GM21526 (cell line): ENCODE measurements at regions not wholly inside any gene's neighbourhood (a gene's known extent, or its start where the extent isn't known, plus 50 kb on each side); places are given as distances from the start of the nearest gene placed in this dataset.
"Not testable (repeated sequence)": the region's sequence is repeated elsewhere in the genome, so short reads cannot be mapped to it uniquely, and the experiment has no call there.

Experiments used
- ATAC-seq: cut with Tn5 transposase; IDR thresholded peaks from one replicate; pipeline ENCODE4 v1.9.1; 2021; ENCODE audit warnings: moderate library complexity; ENCODE audit not compliant: unreplicated experiment, low FRiP score

DNA sequence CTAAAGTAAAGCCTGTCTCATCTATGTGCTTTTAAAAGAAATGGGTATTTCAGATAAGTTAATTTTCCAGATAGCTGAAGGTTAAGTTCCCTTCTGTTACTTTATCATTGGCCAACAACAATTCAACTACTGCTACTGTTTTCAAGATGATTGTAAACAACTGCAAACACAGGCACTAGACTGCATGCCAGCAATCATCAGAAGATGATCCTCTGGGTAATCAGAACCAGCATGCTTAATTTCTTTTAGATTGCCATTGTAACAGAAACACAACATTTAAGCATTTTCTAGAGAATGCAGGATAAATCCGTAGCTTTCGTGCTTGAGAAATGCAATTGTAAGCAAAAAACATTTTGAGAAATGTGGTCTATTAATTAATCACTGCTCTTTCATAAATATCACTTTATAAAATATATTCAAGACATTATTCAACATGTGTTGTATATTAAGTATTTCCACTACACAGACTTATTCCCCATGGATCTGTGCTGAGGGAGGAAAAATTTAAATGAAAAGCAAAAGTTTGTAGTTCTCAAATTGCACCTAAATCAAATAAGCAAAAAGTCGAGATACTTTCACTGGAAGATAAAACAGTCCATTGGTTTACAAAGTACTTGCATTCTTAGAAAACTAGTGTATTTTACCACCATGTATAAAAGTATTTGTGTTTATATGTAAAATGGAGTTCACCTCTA is 133.7 kb downstream of the ATL2 start:
- ATAC-seq, result no peak

- ATAC-seq, result no peak
Measured at GRCh38 chr2:38239452-38239851, 137.6 kb downstream of the ATL2 start.

GRCh38 chr2:38238705-38239104 is 138.4 kb downstream of the ATL2 start:
- not testable (repeated sequence) for ATAC-seq

DNA sequence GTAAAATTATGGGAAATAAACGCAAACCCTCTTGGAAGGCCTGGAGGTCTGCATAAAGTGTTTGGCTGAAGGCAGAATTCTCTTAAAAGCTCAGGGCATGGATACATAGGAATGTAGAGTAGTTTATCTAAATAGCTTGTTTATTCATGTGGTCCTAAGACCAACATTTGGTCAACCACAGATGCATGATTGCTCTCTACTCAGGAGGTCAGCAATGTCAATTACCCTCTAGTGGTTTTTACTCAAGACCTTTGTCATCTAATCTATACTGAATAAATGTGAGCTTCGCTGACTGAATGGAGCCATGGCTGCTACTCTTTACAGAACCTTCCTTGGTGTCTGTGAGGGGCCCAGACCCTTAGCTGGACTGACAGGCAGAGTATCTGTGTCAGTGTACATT is 139.8 kb downstream of the ATL2 start:
- no peak for ATAC-seq

- no peak for ATAC-seq
Measured at GRCh38 chr2:38233231-38233983, 143.7 kb downstream of the ATL2 start.

GRCh38 chr2:38232454-38232853 is 144.6 kb downstream of the ATL2 start:
- ATAC-seq, result no peak

DNA sequence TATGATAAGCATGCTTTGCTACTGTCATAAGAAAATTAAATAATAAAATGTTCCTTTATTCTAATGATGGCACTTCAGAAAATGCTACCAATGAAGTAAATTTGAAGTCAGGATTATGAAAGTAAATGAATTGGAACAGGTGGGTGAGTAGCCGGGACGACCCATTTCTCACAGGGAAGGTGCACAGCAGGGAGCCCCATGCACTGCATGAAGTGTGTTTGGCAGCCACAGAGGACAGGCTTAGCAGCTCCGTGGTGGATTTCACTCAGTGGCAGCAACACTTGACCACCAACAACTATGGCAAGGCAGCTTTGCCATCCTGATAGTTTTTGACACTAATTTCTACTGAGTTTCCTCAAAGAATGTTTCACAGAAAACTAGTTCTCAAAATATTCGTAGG is 146.3 kb downstream of the ATL2 start:
- ATAC-seq, result no peak

GRCh38 chr2:38228753-38229152 is 148.3 kb downstream of the ATL2 start:
- ATAC-seq, result no peak

DNA sequence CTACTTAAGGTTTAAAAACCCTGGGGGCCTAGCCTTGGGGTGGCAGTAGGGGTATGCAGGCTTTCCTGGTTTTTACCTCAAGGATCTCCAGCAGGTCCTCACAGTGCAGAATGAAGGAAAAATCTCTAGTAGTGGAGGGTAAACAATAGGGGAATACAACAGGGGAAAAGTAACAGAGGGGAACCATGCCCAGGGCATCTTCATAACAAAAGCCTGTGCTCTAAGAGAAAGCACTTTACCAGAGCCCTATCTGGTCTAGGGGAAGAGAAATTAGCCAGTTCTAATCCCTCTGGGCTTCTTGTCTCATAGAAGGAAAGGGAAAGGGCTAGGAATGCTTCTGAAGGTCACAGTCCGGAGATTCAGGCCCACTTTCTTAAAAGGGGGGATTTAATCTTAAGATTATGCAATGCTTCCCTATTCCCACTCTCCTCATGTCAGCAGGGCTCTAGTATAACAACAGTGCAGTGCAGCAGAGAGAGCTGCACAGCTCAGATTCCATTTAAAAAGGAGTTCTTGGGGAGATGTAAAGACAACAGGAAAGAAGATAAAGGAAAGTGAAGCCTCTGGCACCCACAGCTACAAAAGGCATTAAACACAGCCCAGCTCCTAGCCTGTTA is 149.0 kb upstream of the CYP1B1 start:
- ATAC-seq, result no peak

GRCh38 chr2:38224181-38224580 is 148.2 kb upstream of the CYP1B1 start:
- ATAC-seq, result no peak

DNA sequence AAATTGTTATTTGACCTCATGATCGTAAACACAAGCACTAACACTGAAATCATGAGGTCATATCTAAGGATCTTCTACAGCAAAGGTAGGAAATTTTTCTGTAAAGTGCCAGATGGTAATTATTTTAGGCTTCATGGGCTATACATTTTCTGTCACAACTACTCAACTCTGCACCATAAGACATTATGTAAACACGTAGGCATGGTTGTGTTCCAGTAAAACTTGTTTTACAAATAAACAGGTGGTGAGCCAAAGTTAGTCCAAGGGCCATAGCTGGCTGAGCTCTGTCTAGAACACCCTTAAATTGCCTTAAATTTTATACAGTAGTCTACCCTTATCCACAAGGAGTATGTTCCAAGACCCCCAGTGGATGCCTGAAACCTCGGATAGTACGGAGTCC is 147.3 kb upstream of the CYP1B1 start:
- ATAC-seq, result no peak

DNA sequence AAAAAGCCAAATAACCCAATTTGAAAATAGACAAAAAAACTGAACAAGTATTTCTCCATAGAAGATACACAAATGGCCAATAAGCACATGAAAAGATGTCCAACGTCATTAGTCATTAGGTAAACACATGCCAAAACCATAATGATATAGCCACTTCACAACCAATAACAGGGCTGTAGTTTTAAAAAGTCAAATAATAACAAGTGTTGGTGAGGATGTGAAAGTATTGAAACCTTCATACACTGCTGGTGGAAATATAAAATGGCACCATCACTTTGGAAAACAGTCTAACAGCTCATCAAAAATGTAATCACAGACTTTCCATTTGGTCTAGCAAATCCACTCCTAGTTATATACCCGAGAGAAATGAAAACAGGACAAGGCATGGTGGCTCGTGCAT is 144.2 kb upstream of the CYP1B1 start:
- ATAC-seq, result no peak

DNA sequence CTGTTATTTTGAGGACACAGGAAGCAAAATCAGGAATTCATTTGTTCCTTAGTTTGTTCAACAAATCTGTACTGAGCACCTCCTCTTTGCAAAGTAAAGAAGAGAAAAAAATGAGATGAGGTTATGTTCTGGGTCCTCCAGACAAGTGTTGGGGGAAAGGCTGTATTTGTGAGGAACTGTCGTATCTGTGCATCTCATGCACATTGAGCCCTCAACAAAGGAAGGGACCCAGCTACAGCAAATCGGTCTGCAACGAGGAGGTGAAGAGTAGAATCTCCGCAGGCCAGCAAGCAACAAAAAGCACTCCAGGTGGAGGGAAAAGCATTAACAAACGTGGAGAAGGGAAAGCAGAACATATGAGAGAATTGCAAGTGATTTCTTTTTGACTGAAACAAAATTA is 143.0 kb upstream of the CYP1B1 start:
- ATAC-seq, result no peak

DNA sequence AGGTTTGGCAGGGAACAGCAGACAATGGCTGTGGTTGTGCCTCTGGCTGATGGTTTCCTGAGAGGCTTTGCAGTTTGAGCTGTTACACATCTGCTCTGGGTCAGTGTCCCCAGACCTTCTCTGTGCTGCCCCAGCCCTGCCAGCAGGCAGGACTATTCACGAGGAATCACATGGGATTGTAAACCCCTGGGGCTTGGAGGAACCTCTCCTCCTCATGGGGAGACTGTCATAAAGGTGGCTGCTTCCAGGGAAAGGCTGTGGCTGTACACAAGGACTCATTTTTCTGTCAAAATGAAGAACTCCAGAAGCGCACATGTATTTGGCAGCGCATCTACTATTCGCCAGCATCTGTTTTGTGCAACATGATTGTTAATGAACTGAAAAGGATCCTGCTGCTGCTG is 142.6 kb upstream of the CYP1B1 start:
- no peak for ATAC-seq

DNA sequence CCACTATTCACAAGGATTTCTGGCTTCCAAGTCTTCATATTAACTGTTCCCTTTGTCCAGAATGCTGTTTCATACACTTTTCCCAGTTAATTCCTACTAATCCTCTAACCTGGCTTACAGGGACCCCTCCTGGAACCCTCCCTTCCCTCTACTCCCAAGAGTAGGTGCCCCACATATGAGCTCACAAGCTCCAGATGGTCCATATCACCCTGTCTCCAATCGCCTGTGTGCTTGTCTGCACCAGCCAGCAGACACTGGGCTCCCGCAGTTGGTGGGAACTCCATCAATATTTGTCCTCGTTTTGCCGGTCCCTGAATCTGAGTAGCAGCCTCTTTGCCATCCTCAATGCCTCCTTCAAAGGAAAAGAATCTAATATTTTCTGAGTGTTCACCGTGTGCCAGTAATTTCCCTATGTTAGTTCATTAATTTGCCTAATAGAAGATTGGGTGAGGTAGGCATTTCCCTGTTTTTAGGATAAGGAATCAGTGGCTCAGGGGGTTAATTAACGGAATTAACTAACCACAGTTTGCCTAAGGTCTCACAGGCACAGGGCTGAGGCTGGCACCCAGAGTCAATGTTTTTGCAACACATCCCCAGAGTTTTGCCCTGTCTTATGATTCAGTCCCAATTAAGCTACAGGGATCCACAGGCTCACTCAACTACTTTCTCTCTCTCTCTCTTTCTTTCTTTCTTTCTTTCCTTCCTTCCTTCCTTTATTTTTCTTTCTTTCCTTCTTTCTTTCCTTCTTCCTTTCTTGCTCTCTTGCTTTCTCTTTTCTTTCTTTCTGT is 141.6 kb upstream of the CYP1B1 start:
- no peak for ATAC-seq

DNA sequence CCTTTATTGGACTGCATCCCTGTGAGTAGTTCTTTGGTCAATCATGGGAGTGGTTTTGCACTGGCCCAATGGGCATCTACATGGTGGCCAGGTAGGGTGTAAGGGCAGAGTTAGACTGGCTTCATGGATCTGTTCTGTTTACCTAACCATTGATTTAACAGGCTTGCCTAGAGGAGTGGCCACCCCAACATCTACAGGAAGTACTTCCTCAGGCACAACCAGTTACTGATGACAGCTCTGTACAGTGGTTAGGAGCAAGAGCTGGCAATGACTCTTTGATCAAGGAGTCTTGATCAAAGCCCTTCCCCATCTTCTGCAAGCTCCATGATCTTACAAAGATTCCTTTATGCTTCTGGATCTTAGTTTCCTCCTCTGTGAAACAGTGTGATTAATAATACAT is 140.9 kb upstream of the CYP1B1 start:
- no peak for ATAC-seq

GRCh38 chr2:38215993-38216392 is 140.0 kb upstream of the CYP1B1 start:
- no peak for ATAC-seq

DNA sequence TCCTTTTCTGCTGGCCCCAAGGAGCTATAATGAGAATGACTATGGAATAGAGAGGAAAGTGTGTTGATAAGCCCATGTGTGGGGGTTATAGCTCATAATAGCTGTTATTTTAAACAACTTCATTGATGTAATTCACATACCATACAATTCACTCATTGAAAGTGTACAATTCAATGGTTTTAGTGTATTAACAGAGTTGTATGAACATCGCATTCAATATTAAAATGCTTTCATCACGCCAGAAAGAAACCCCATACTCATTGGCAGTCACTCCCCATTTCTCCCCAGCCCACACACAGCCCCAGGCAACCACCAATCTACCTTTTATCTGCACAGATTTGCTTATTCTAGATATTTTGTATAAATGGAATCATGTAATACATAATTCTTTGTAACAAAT is 139.6 kb upstream of the CYP1B1 start:
- ATAC-seq, result no peak

GRCh38 chr2:38214209-38214717 is 138.3 kb upstream of the CYP1B1 start:
- no peak for ATAC-seq

DNA sequence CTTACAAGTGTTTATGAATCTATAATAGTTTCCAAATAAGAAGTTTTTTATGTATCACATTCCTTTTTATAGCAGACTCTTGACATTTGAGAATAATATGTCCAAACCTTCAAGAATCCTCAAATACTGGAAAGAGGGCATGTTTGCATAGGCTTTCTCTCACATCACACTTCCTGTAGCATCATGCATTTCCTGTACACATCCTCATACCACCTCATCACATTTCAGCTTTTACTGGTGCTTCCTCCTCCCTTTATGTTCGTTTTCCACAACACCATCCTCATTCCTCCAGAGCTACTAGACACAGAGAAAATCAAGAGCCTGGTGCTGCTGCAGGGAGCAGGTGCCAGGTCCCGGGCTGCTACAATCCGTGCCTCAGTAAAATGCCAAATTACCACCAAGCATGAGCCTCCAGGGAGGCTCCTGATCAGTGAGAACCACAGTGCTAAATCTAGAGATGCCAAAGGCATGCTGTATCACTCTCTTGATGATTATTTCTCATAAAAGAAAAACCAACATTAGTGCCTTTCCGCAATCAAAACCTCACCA is 137.7 kb upstream of the CYP1B1 start:
- ATAC-seq, result no peak

DNA sequence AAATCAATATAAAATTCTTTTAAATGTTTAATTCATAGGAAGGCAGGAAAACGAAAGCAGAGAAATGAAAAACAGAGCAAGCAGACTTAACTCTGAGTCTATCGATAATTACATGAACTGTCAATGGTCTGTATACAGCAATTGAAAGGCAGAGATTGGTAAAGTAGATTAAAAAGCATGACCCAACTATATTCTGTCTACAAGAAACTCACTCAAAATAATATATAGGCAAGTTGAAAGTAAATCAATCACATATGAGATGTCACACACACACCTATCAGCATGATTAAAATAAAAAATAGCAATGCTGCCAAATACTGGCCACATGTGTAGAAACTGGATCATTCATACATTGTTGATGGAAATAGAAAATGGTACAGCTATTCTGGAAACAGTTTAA is 136.4 kb upstream of the CYP1B1 start:
- no peak for ATAC-seq
